Uterus (tissue), 3 donors: ENCODE measurements at regions not wholly inside any gene's neighbourhood (a gene's known extent, or its start where the extent isn't known, plus 50 kb on each side); places are given as distances from the start of the nearest gene placed in this dataset.

ENCODE experiments used
- DNase-seq, 2 donors: peaks; one replicate each; pipeline ENCODE4 v3.0.0-alpha.2; 2019 to 2020
- H3K27ac ChIP-seq, 2 donors: fragments of 200-600 bp; sonication (generic); 1 replicate in 1 of 2; 2 replicates in 1 of 2; pipeline ENCODE4 v1.5.1; 2016 to 2018
- H3K27me3 ChIP-seq, 2 donors: fragments of 200-600 bp; sonication (generic); one replicate each; pipeline ENCODE4 v1.5.1; 2018 to 2019; ENCODE audit warnings: control low read depth in 1 of 2
- H3K36me3 ChIP-seq, 2 donors: fragments of 200-600 bp; sonication (generic); one replicate each; pipeline ENCODE4 v1.5.1; 2019; ENCODE audit warnings: control low read depth in 1 of 2
- H3K4me1 ChIP-seq, 2 donors: fragments of 200-600 bp; sonication (generic); one replicate each; pipeline ENCODE4 v1.5.1; 2018 to 2019; ENCODE audit warnings: control low read depth in 1 of 2
- H3K4me3 ChIP-seq, 2 donors: fragments of 200-600 bp; sonication (generic); 1 replicate in 1 of 2; 2 replicates in 1 of 2; pipeline ENCODE4 v1.5.1; 2018 to 2019; ENCODE audit warnings: mild to moderate bottlenecking in 1 of 2
- H3K9me3 ChIP-seq, 2 donors: fragments of 200-600 bp; sonication (generic); one replicate each; pipeline ENCODE4 v1.5.1; 2019; ENCODE audit warnings: control low read depth in 1 of 2
- POLR2A ChIP-seq, 2 donors: fragments of 450-650 bp; IDR thresholded peaks; one replicate each; pipeline ENCODE4 v1.6.1; 2016; ENCODE audit warnings: antibody characterized with exemption in 2 of 2, mild to moderate bottlenecking in 1 of 2, moderate library complexity in 1 of 2
- intact Hi-C: fragments of 100-400 bp; cut with DNase I; formaldehyde crosslinking; loops from one replicate; pipeline ENCODE4 v1.15.1; 2023; ENCODE audit warnings: low total_unique reads
- TF ChIP-seq, protein P1 (sequence below), 4 experiments: fragments of 200-600 bp in 2 of 4; fragments of 450-650 bp in 2 of 4; sonication (generic) in 2 of 4; IDR thresholded peaks; one replicate each; pipeline ENCODE4 v1.5.1; 2016 to 2019; ENCODE audit warnings: antibody characterized with exemption in 4 of 4, mild to moderate bottlenecking in 2 of 4, moderate library complexity in 1 of 4
- donor health status: DM: yes; HTN: yes; CAD: no.

DNA sequence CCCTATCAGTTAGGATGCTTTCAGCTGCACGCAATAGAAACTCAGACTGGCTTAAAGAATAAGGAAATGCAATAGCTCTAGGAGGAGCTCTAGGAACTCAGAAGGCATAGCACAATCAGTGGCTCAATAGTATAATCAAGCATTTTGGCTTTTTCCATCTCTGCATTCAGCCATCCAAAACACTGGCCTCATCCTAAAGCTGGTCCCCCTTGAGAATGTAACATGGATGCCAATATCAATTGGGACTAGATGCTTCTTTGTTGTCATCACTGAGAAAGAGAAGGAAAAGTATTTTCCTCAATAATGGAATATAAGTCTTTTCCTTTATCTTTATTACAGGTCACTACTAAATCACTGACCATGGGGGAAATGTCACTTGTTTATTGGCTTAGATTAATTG lies 509.5 kb downstream of the PLPP3 start:
- intact Hi-C loops, result no loop called here
- no peaks in the 10 kb centered on the region for H3K27me3 ChIP-seq
- no peaks in the 10 kb centered on the region for H3K9me3 ChIP-seq
- H3K27ac ChIP-seq, result no peak overlapping the region
- DNase-seq, result no peak
- no peaks in the 10 kb centered on the region for H3K36me3 ChIP-seq
- no peak for TF ChIP-seq POLR2A (IDR thresholded peaks at IDR 0.05)
- TF ChIP-seq, protein P1, sequence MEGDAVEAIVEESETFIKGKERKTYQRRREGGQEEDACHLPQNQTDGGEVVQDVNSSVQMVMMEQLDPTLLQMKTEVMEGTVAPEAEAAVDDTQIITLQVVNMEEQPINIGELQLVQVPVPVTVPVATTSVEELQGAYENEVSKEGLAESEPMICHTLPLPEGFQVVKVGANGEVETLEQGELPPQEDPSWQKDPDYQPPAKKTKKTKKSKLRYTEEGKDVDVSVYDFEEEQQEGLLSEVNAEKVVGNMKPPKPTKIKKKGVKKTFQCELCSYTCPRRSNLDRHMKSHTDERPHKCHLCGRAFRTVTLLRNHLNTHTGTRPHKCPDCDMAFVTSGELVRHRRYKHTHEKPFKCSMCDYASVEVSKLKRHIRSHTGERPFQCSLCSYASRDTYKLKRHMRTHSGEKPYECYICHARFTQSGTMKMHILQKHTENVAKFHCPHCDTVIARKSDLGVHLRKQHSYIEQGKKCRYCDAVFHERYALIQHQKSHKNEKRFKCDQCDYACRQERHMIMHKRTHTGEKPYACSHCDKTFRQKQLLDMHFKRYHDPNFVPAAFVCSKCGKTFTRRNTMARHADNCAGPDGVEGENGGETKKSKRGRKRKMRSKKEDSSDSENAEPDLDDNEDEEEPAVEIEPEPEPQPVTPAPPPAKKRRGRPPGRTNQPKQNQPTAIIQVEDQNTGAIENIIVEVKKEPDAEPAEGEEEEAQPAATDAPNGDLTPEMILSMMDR (IDR thresholded peaks at IDR 0.05), result no peak
- H3K4me3 ChIP-seq, result no peak overlapping the region
- no peaks in the 10 kb centered on the region for H3K4me1 ChIP-seq

DNA sequence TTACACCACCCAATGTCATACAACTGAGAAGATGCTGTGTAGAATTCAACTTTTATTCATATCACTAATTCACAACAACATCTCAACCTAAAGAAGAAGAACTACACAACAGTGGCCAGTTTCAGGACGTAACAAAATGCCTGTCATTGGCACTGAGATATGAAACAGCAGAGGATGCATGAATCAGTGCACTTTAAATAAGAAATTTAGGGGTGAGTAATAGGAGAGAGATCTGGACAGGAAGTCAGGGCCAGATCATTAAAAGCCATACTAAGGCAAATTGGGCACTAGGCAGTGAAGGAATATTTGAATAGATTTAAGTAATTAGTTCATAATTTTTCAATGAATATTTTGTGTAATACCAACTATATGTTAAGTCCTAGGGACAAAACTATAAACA lies 510.5 kb downstream of the PLPP3 start:
- Histone ChIP-seq H3K4me3 (no peak overlapping the region), H3K27ac (no peak overlapping the region), H3K4me1 (no peaks in the 10 kb centered on the region), H3K9me3 (no peaks in the 10 kb centered on the region), H3K27me3 (no peaks in the 10 kb centered on the region), H3K36me3 (no peaks in the 10 kb centered on the region)
- no peak for DNase-seq
- no peak for TF ChIP-seq POLR2A (IDR thresholded peaks at IDR 0.05)
- TF ChIP-seq, protein P1 (IDR thresholded peaks at IDR 0.05), result no peak
- intact Hi-C loops, result no loop called here

DNA sequence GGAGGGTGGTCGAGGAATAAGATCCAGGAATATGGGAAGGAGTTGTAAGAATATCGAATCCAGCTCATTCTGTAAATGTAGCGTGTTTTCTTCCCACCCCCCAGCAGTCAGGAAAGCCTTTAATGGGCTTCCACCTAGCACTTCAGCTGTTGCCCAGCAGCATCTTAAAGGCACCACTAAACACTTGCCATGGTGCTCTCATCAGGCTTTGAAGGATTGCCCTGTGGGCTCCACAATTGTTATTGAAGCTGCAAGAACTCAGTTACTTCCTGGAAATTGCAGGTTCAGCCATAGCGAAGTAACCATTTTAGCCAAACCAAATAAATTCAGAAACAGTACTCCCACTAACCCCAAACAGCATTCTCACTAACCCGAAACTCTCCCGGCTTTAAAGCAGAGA lies 511.2 kb downstream of the PLPP3 start:
- no peaks in the 10 kb centered on the region for H3K9me3 ChIP-seq
- TF ChIP-seq POLR2A (IDR thresholded peaks at IDR 0.05), result no peak
- TF ChIP-seq, protein P1 (IDR thresholded peaks at IDR 0.05), result no peak
- no peaks in the 10 kb centered on the region for H3K27me3 ChIP-seq
- no peaks in the 10 kb centered on the region for H3K4me1 ChIP-seq
- H3K4me3 ChIP-seq, result no peak overlapping the region
- no peak for DNase-seq
- H3K27ac ChIP-seq, result no peak overlapping the region
- no peaks in the 10 kb centered on the region for H3K36me3 ChIP-seq
- intact Hi-C loops, result no loop called here

DNA sequence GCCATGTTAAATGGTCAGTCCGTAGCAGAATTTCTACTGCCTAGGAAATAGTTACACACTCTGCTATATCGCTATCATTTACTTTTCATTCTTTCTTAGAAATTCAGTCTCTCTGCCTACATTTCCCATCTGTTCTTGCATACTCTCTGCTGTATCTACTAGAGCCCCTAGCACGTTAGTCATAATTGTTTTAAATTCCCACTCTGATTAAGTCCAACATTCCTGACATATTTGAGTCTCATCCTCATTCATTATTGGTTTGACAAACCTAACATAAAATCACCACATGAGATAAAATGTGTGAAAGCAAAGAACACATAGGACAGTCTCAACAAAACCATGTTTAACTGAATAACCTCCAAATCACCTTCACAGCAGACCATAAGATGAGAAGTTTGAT lies 513.6 kb downstream of the PLPP3 start:
- Histone ChIP-seq H3K27me3 (no peaks in the 10 kb centered on the region), H3K4me3 (no peak overlapping the region), H3K36me3 (no peaks in the 10 kb centered on the region), H3K27ac (no peak overlapping the region), H3K4me1 (no peaks in the 10 kb centered on the region), H3K9me3 (no peaks in the 10 kb centered on the region)
- intact Hi-C loops, result no loop called here
- TF ChIP-seq POLR2A (IDR thresholded peaks at IDR 0.05), result no peak
- TF ChIP-seq, protein P1 (IDR thresholded peaks at IDR 0.05), result no peak
- no peak for DNase-seq

DNA sequence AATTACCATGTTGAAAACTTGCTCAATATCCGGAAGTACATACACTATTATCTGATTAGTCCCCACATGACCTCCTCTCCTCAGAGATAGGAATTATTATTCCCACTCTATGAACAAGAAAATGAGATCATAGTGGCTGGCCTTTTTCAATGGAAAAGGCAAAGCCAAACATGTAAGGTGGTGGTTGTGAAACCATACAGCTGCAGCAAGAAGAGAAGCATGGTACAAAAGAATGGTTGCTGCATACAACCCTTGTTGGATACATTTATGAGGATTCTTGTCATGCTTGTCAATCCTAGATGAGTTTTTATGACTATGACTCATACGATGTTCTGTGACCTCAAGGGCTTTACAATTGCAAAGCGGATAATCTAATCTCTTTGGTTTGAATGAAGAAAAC lies 514.7 kb downstream of the PLPP3 start:
- Histone ChIP-seq H3K4me3 (no peak overlapping the region), H3K9me3 (no peaks in the 10 kb centered on the region), H3K27ac (no peak overlapping the region), H3K36me3 (no peaks in the 10 kb centered on the region), H3K27me3 (no peaks in the 10 kb centered on the region), H3K4me1 (no peaks in the 10 kb centered on the region)
- DNase-seq, result no peak
- TF ChIP-seq, protein P1 (IDR thresholded peaks at IDR 0.05), result no peak
- no peak for TF ChIP-seq POLR2A (IDR thresholded peaks at IDR 0.05)
- intact Hi-C loops, result no loop called here
